Glutamatergic neuron (in vitro differentiated cells): ENCODE measurements at regions not wholly inside any gene's neighbourhood (a gene's known extent, or its start where the extent isn't known, plus 50 kb on each side); places are given as distances from the start of the nearest gene placed in this dataset.
"Not testable (repeated sequence)": the region's sequence is repeated elsewhere in the genome, so short reads cannot be mapped to it uniquely, and the experiment has no call there.

Experiments
- DNase-seq: peaks from one replicate; pipeline ENCODE4 v3.0.0; 2022
- H3K27ac Mint-ChIP-seq: one replicate; pipeline ENCODE4 v1.8.0; 2020; ENCODE audit warnings: mild to moderate bottlenecking, mixed read lengths, inconsistent platforms; ENCODE audit not compliant: unreplicated experiment
- H3K27me3 Mint-ChIP-seq: one replicate; pipeline ENCODE4 v1.8.0; 2020; ENCODE audit warnings: mild to moderate bottlenecking, moderate library complexity, mixed read lengths, inconsistent platforms; ENCODE audit not compliant: unreplicated experiment
- H3K36me3 Mint-ChIP-seq: one replicate; pipeline ENCODE4 v1.8.0; 2020; ENCODE audit warnings: mild to moderate bottlenecking, mixed read lengths, inconsistent platforms; ENCODE audit not compliant: unreplicated experiment
- H3K4me1 Mint-ChIP-seq: one replicate; pipeline ENCODE4 v1.8.0; 2020; ENCODE audit warnings: mild to moderate bottlenecking, low read depth, mixed read lengths, inconsistent platforms; ENCODE audit not compliant: unreplicated experiment
- H3K4me3 Mint-ChIP-seq: one replicate; pipeline ENCODE4 v1.8.0; 2020; ENCODE audit warnings: mild to moderate bottlenecking, mixed read lengths, inconsistent platforms; ENCODE audit not compliant: unreplicated experiment
- H3K9me3 Mint-ChIP-seq: one replicate; pipeline ENCODE4 v1.8.0; 2020; ENCODE audit warnings: mild to moderate bottlenecking, moderate library complexity, mixed read lengths, inconsistent platforms; ENCODE audit not compliant: unreplicated experiment
- TF ChIP-seq, protein P1 (sequence below): fragments of 200-600 bp; sonication (generic); IDR thresholded peaks from one replicate; pipeline ENCODE4 v1.5.0; 2021; ENCODE audit not compliant: partially characterized antibody, unreplicated experiment

DNA sequence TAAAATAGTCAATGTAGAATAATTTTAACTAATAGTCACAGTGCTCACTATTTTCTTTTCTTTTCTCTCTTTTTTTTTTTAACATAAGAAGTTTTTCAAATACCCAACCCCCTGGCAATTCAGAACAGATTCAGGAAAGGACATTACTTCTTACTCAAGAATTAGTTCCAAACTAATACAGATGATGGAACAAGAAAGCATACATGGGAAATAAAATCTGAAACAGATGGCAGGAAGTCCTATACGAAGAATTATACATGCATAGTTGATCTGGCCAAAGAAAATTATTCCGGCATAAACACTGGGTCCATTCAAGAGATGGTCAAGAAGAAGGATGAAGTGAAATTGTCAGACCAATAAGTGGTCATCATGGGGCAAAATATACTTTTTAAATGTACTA is 614.4 kb upstream of the INTU start:
- TF ChIP-seq, protein P1, sequence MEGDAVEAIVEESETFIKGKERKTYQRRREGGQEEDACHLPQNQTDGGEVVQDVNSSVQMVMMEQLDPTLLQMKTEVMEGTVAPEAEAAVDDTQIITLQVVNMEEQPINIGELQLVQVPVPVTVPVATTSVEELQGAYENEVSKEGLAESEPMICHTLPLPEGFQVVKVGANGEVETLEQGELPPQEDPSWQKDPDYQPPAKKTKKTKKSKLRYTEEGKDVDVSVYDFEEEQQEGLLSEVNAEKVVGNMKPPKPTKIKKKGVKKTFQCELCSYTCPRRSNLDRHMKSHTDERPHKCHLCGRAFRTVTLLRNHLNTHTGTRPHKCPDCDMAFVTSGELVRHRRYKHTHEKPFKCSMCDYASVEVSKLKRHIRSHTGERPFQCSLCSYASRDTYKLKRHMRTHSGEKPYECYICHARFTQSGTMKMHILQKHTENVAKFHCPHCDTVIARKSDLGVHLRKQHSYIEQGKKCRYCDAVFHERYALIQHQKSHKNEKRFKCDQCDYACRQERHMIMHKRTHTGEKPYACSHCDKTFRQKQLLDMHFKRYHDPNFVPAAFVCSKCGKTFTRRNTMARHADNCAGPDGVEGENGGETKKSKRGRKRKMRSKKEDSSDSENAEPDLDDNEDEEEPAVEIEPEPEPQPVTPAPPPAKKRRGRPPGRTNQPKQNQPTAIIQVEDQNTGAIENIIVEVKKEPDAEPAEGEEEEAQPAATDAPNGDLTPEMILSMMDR, result no peak
- no peaks in the 10 kb centered on the region for H3K36me3 Mint-ChIP-seq
- H3K9me3 Mint-ChIP-seq, result no peaks in the 10 kb centered on the region
- no peak overlapping the region for H3K27ac Mint-ChIP-seq
- H3K4me3 Mint-ChIP-seq, result no peak overlapping the region
- H3K4me1 Mint-ChIP-seq, result no peaks in the 10 kb centered on the region
- no peak for DNase-seq
- H3K27me3 Mint-ChIP-seq, result no peaks in the 10 kb centered on the region

DNA sequence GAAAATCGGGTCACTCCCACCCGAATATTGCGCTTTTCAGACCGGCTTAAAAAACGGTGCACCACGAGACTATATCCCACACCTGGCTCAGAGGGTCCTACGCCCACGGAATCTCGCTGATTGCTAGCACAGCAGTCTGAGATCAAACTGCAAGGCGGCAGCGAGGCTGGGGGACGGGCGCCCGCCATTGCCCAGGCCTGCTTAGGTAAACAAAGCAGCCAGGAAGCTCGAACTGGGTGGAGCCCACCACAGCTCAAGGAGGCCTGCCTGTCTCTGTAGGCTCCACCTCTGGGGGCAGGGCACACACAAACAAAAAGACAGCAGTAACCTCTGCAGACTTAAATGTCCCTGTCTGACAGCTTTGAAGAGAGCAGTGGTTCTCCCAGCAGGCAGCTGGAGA is 611.9 kb upstream of the INTU start:
- not testable (repeated sequence) for H3K27me3 Mint-ChIP-seq, H3K4me3 Mint-ChIP-seq, H3K9me3 Mint-ChIP-seq, DNase-seq, H3K36me3 Mint-ChIP-seq, H3K27ac Mint-ChIP-seq, H3K4me1 Mint-ChIP-seq

DNA sequence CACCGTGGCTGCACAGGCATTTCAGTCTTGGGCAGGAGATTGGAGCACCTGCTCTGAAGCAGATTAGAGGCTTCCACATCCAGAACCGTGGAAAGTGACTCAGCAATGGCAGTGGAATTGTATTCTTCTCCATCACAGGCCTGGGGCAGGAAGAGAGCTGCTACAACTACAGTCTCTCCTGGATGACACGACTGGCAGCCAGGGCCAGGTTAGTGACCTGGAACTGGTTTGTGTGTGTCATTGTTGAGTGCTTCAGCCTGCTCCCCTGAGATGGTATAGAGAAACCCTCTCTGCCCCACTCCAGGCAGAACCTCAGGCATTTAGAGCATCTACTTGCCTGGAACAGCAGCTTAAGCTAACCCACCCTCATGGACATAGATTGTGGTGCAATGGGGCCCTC is 596.5 kb upstream of the INTU start:
- Mint-ChIP-seq H3K9me3 (no peaks in the 10 kb centered on the region), H3K27ac (no peak overlapping the region), H3K4me1 (no peaks in the 10 kb centered on the region), H3K27me3 (no peaks in the 10 kb centered on the region), H3K4me3 (no peak overlapping the region), H3K36me3 (no peaks in the 10 kb centered on the region)
- TF ChIP-seq, protein P1, result no peak
- no peak for DNase-seq

DNA sequence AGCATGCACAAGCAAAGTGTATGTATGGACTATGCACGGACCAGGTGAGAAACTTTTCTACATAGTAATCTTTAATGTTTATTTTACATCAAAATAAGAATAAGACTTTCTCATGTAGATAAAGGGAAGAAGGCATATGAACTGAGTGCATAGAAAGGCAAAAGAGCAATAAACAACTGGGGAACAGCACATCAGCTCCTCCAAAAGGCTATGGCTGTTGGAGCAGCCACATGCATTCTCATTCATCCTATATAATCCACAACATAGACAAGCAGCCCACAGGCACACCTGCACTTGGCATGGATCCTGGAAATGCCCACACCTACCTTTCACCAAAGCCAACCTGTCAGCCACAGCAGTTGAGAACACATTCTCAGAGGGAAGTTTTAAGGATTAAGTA is 586.9 kb upstream of the INTU start:
- Mint-ChIP-seq H3K36me3 (no peaks in the 10 kb centered on the region), H3K4me1 (no peaks in the 10 kb centered on the region), H3K27ac (no peak overlapping the region), H3K4me3 (no peak overlapping the region), H3K9me3 (no peaks in the 10 kb centered on the region), H3K27me3 (no peaks in the 10 kb centered on the region)
- TF ChIP-seq, protein P1, result no peak
- no peak for DNase-seq

DNA sequence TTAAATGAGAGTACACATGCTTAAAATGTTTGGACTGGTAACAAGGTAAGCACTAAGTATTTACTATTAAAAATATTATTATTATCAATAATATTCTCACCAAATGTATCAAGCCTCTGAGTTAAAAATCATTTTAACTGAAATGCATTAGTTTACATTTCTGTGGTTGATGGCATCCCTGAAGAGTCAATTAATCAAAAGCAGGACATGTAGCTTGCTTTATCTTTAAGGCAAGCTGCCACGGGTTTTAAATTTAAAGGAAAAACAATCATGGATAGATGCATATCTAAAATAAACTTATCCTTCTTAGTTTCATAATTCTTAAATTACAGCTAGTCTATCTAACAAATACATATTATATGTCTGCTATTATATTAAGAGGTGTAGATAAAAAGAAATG is 584.8 kb upstream of the INTU start:
- TF ChIP-seq, protein P1, result no peak
- no peak overlapping the region for H3K4me3 Mint-ChIP-seq

More for the DNA sequence above, 584.8 kb upstream of the INTU start:
- Mint-ChIP-seq H3K36me3 (no peaks in the 10 kb centered on the region), H3K27me3 (no peaks in the 10 kb centered on the region), H3K27ac (no peak overlapping the region), H3K4me1 (no peaks in the 10 kb centered on the region), H3K9me3 (no peaks in the 10 kb centered on the region)
- DNase-seq, result no peak
